ENCODE measurements at regions not wholly inside any gene's neighbourhood (a gene's known extent, or its start where the extent isn't known, plus 50 kb on each side); places are given as distances from the start of the nearest gene placed in this dataset.

- no peak for TF ChIP-seq SUZ12 (IDR thresholded peaks at IDR 0.05; ENCODE audit: extremely low read depth, insufficient read depth, insufficient read length)
- no peak for TF ChIP-seq YY1 (IDR thresholded peaks at IDR 0.05; ENCODE audit: insufficient read depth, insufficient read length)
- TF ChIP-seq ZNF274 (IDR thresholded peaks at IDR 0.05; ENCODE audit: low read depth, low read length), result no peak
Measured at GRCh38 chr18:77590943-77591515, 341.4 kb downstream of the GALR1 start.
